CD4-positive, alpha-beta T cell treated with Interferon gamma for 1 hour (primary cell): ENCODE measurements at regions not wholly inside any gene's neighbourhood (a gene's known extent, or its start where the extent isn't known, plus 50 kb on each side); places are given as distances from the start of the nearest gene placed in this dataset.

Source experiments
- DNase-seq: peaks from one replicate; pipeline ENCODE4 v3.0.0-alpha.2; 2020

DNA sequence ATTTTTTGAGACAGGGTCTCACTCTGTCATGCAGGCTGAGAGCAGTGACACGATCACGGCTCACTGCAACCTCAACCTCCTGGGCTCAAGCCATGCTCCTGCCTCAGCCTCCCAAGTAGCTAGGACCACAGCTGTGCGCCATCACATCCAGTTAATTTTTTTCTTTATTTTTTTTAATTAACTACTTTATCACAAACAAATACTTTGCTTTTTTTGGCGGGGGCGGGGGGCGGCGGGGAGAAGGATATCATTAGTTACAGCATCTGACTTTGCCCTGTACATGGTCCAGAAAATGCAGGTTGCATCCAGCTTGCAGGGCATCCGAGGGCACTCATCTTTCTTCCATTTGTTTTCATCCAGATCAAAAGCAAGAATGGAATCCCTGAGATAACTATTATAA is 201.8 kb upstream of the IER5L start:
- no peak for DNase-seq

DNA sequence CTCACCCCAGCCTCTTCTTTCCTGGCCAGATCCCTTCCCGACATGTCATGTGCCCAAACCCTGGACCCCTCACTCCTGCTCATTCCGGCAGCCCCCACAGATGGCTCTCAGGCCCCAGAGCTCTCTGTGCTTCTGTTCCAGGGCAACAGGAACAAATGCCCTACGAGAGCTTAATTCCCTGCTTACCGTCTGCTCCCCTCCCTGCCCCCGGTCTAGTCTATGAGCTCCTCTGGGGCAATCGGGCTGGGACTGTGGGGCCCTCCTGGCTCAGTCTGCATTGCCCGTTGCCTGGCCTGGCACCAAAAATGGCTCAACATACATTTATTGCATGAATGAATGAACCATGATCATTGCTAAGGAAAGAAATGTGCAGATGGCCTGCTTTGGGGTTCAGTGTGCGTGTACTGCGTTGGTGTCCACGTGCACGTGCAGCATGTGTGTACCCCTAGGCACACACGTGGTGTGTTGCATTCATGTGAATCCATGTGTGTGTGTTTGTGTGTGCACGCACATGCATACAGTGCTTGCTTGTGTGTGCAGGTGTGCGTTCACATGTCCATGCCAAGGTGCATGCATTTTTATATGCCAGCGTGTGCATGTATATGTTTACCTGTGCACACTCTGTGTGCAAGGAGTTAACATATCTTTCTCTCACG is 201.2 kb upstream of the IER5L start:
- DNase-seq: no peak

GRCh38 chr9:129377931-129378661 is 200.0 kb upstream of the IER5L start:
- no peak for DNase-seq

- no peak for DNase-seq
Observed at GRCh38 chr9:129377181-129377580, 199.1 kb upstream of the IER5L start.

DNA sequence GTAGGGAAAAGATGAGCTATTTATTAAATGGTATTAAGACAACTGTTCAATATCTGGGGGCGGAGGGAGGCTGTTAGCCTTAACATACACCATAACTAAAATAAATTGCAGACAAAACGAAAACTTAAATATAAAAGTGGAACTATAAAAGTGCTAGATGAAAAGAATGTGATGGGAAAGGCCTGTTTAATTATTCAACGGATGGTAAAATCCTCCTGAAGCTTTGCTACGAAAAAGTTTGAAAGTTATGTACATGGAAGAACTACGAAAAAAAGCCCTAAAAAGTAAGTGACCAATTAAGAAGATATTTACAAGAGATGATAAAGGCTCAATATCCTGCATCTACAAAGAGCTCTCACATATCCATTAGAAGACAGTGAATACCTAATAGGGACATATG is 197.8 kb upstream of the IER5L start:
- no peak for DNase-seq

DNA sequence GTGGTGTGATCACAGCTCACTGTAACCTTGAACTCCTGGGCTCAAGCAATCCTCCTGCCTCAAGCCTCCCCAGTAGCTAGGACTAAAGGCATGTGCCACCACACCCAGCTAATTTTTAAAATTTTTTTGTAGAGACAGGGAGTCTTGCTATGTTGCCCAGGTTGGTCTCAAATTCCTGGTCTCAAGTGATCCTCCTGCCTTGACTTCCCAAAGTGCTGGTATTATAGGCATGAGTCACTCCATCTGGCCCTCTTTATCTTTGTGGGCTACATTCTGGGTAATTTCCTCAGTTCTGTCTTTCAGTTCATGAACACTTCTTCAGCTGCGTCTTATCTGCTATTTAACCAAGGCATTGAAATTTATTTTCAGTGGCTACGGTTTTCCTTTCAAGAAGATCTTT is 196.6 kb upstream of the IER5L start:
- DNase-seq: no peak

DNA sequence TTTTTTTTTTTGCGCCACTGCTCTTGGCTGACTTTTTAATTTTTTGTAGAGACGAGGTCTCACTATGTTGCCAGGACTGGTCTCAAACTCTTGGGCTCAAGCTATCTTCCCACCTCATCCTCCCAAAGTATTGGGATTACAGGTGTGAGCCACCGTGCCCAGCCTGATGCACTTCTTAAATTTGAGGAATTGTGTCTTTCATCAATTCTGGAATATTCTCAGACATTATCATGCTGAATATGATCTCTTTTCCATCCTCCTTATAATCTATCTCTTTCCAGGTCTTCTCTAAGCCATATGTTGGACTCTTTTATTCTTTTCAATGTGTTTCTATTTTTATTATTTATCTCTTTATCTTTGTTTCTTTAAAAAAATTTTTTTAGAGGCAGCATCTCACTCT is 196.2 kb upstream of the IER5L start:
- no peak for DNase-seq

DNA sequence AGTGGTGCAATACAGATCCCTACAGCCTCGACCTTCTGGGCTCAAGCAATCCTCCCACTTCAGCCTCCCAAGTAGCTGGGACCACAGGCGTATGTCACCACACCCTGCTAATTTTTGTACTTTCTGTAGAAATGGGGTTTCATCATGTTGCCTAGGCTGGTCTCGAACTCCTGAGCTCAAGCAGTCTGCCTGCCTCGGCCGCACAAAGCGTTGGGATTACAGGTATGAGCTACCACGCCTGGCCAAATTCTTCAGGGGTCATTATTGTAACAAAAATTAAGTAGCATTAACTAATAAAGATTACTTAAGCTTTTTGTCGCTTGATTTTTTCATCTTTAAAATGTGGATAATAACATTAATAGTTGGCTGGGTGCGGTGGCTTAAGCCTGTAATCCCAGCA is 195.3 kb upstream of the IER5L start:
- no peak for DNase-seq

DNA sequence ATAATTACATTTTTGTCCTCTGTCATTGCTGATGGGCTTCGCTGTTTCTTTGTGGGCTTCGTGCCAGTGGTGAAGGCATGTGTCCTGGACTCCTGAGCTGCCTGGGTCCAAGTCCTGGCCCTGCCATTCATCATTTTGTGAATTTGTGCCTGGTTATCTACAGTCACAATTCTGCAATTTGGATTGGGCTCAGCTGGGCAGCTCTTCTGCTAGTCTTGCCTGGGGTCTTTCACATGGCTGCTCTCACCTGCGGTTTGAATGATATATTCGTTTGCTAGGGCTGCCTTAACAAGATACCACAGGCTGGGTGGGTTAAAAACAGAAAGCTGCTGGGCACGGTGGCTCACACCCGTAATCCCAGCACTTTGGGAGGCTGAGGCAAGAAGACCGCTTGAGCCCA is 192.7 kb upstream of the IER5L start:
- DNase-seq: no peak

GRCh38 chr9:129368444-129368978 is 190.4 kb upstream of the IER5L start:
- no peak for DNase-seq

GRCh38 chr9:129367287-129367686 is 189.2 kb upstream of the IER5L start:
- no peak for DNase-seq

DNA sequence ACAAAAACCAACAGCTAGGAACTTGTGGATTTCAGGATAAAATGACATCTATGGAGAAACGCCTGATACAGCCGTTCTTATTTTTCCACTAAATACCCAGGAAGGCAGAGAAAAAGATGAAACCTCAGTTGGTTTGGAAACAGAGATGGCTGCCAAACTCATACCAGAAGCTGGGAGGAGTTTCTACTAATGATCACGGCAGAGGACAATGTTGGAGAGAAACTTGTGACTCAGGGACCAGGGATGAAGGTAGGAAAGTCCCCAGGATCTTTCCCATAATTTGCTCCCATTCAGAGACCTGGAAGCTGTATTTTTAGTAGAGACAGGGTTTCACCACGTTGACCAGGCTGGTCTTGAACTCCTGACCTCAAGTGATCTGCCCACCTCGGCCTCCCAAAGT is 187.1 kb upstream of the IER5L start:
- DNase-seq: no peak

GRCh38 chr9:129363216-129363873 is 185.3 kb upstream of the IER5L start:
- DNase-seq: no peak

DNA sequence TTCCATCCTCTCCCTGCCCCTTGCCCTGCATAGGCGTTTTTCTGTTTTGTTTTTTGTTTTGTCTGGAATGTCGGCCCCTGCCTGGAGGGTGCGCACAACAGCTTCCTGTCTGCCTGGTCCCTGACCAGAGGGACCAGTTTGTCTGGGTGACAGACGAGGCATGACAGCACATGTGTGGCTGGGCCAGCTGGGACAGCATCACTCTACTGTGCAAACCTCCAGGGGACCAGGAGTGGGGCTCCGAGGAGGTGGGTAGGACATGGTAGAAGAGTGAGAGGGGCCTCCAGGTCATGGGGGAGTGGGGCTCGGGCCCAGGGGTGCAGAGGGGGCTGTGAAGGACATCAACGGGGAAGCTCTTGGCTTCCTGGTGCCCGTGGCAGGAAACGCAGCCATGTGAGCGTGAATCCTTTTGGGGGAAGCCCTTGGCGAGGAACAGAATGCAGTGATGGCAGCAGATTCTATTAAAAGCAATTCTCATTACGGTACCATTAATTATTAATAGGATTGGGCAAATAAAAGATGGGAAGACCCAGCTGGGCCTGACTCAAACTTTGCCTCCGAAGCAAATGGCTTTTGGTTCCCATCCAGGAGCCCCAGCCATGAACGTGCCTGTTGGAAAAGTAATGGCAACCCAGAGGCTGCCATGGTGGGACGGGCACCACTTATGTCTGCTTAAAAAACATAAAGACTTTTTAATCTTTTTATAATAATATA is 184.4 kb upstream of the IER5L start:
- no peak for DNase-seq

DNA sequence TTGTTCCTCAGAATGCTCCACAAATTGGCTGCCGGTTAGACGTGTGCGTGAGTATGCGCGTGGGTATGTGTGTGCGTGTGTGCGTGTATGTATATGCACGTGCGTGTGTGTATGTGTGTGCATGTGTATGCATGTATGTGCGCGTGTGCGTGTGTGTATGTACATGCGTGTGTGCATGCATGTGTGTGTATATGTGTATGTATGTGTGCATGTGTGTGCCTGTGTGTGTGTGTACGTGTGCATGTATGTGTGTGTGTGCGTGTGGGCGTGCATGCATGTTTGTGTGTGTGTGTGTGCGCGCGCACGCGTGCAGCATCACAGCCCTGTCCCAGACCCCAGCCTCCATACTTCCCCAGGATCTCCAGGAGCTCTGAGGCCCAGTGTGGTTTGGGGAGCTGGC is 183.1 kb upstream of the IER5L start:
- no peak for DNase-seq

DNA sequence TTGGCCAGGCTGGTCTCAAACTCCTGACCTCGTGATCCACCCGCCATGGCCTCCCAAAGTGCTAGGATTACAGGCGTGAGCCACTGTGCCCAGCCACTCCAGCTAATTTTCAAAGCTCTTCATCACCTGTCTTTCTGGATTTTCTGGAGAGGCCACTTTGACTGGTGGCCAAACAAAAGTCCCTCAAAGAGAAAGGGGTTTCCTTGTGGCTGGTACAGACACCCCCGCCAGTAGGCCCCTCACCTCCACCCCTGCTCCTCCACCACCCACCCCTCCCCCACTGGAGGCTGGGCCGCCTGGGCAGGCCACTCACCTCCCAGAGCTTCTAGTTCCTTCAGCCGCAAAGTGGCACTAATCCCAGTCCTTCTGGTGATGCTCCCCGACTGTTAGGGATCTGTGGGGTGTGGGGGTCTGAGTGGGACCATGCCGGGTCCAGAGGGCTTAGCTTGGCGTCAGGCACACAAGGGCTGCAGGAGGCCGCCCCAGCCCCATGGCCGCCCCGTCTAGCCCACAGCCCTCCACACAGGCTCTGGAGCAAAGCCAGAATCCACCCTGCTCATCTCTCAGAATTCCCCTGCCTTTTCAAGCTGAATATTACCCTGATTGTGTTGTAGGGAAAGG is 182.0 kb upstream of the IER5L start:
- DNase-seq: no peak

DNA sequence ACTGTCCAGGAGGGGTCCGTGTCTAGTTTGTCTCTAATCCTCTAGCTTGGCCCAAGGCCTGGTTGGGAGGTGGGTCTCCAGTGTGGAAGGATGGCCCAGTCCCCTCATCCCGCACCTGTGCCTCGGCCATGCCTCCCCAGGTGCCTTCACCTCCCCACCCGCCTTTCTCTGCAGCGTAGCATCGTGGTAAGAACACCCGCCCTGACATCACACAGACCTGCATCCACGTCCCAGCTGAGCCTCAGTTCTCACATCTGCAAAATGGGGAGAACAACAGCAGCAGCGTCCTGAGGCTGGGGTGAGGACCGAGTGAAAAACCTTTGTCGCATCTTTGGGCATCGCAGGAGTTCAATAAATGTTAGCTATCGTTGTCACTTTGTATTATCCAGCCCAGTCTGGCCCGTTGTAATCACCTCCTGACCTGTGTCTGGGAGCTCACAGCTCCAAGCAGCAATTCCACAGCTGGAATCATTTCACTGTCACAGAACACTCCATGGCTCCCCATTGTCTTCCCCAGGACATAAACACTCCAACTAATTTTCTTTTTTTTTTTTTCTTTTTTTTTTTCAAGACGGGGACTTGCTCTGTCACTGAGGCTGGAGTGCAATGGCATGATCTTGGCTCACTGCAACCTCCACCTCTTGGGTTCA is 181.2 kb upstream of the IER5L start:
- no peak for DNase-seq

- no peak for DNase-seq
Observed at GRCh38 chr9:129358621-129359154, 180.6 kb upstream of the IER5L start.

DNA sequence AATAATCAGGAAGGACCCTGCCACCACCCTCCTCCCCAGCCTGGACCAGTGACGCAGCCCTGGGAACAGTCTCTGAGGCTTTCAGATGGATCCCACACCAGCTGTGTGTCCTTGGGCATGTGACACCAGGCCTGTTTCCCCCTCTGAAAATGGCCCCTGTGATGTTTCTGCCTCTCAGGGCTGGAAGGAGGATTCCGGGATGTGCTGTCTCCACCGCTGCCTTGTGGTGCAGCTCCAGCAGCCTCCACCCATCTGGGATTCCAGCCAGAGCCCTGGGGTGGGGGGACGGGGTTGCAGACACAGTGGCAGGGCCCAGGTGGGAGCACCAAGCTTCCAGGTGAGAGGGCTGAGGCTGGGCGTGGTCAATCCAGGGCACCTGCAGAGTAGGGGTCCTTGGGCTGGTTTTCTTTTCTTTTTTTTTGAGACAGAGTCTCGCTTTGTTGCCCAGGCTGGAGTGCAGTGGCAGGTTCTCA is 179.7 kb upstream of the IER5L start:
- DNase-seq: no peak

GRCh38 chr9:129356871-129357772 is 179.1 kb upstream of the IER5L start:
- DNase-seq: no peak

- DNase-seq: no peak
Observed at GRCh38 chr9:129355631-129356030, 177.6 kb upstream of the IER5L start.
